GM12874 (cell line): ENCODE measurements at regions not wholly inside any gene's neighbourhood (a gene's known extent, or its start where the extent isn't known, plus 50 kb on each side); places are given as distances from the start of the nearest gene placed in this dataset.

Experiments
- TF ChIP-seq, protein P1 (sequence below): IDR thresholded peaks from 2 replicates; pipeline ENCODE4 v1.5.1; 2011; ENCODE audit warnings: low read depth, mild to moderate bottlenecking, control low read depth, low read length, moderate library complexity; ENCODE audit not compliant: insufficient read depth

DNA sequence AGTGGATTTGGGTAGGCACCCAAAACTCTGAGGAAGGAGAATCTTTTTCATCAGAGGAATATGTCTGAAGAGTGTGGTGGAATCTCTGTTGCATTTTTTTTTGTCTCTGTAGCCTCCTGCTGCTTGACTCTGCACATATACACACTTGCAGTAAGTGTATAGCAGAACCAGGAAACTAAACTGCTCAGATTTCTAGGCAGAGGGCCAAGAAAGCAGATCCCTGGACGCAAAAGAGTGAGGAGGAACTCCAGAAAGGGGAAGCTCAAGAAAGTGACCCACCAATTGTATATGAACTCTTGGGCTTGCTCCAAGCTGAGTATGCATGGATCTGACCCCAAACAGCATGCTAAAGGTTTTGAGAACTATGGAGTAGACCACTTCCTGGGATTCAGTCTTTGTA lies 181.8 kb downstream of the GADD45G start:
- TF ChIP-seq, protein P1, sequence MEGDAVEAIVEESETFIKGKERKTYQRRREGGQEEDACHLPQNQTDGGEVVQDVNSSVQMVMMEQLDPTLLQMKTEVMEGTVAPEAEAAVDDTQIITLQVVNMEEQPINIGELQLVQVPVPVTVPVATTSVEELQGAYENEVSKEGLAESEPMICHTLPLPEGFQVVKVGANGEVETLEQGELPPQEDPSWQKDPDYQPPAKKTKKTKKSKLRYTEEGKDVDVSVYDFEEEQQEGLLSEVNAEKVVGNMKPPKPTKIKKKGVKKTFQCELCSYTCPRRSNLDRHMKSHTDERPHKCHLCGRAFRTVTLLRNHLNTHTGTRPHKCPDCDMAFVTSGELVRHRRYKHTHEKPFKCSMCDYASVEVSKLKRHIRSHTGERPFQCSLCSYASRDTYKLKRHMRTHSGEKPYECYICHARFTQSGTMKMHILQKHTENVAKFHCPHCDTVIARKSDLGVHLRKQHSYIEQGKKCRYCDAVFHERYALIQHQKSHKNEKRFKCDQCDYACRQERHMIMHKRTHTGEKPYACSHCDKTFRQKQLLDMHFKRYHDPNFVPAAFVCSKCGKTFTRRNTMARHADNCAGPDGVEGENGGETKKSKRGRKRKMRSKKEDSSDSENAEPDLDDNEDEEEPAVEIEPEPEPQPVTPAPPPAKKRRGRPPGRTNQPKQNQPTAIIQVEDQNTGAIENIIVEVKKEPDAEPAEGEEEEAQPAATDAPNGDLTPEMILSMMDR: no peak

DNA sequence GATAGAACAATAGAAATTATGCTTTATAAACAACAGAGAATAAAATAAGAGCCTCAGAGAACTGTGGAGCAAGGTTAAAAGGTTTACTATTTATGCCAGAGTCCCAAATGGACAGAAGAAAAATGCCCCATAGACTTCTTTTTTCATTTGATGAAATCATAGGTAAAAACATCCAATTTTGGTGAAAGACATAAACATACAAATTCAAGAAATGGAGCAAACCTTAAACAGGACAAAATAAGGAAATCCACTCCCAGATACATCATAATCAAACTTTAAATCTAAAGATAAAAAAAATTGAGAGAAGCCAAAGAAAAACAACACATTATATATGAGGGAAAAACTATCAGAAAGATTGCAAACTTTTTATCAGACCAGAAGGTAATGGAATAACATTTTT lies 182.8 kb downstream of the GADD45G start:
- TF ChIP-seq, protein P1: no peak

DNA sequence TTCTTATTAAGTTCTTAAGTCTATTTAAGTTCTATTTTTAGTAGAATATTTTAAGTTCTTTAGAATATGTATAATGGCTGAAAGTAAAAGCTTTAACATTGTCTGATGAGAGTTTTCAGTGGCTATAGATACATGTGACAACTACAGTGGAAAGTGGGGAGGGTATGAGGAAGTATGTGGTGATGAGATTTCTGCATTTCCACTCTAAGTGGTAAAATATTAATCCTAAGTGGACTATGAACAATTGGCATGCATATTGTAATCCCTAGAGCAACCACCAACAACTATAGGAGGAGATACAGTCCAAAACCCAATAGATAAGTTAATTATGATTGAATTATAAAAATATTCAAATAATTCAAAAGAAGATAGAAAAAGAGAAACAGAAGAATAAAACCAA lies 183.6 kb downstream of the GADD45G start:
- TF ChIP-seq, protein P1: no peak

DNA sequence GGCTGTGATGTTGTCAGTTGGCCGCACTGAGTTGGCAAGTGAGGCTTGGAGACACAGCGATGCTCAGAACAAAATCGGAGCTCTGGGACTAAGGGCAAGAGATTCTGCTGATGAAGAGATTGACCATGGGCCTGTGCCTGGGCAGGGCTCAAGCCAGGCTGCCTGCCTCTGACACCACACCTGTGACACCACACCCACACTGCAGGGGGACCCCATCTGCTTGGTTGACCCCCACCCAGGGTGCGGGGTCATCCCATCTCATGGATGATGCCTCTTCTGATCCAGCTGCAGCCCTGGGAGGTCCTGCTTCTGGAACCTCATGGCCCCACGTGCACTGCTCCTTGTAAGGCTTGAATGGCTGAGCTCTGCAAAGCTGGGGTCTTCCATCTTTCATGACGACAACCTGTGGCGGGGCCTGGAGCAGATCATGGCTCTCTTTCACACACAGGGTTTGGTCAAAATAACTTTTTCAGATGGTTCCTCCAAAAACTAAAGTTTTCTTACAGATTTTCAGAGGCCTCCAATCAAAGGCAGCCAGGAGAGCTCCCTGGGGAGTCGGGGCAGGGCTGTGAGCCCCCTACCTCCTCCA lies 185.2 kb downstream of the GADD45G start:
- TF ChIP-seq, protein P1: no peak

DNA sequence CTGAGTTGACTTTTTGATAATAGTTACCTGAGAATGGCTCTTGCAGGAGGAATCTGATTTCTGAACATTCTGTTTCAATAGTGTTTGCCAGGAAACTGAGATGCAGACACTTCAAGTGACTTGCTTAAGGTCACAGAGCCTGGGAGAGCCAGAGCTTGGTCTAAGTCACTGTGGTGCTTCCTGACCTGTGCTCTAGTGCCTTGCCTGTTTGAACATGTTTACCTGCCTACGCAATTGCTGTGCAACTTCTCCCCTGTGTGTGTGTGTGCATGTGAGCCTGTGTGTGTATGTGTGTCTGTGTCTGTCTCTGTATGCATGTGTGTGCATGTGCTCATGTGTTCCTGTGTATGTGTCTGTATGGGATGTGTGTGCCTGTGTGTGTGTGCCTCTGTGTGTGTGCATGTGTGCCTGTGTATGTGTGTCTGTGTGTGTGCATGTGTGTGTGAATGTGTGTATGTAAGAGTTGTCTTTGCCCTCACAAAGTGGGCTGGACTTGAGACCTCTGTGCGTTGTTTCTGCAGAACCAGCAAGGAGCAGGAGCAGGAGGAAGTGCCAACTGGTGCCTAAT lies 185.8 kb downstream of the GADD45G start:
- TF ChIP-seq, protein P1: no peak

DNA sequence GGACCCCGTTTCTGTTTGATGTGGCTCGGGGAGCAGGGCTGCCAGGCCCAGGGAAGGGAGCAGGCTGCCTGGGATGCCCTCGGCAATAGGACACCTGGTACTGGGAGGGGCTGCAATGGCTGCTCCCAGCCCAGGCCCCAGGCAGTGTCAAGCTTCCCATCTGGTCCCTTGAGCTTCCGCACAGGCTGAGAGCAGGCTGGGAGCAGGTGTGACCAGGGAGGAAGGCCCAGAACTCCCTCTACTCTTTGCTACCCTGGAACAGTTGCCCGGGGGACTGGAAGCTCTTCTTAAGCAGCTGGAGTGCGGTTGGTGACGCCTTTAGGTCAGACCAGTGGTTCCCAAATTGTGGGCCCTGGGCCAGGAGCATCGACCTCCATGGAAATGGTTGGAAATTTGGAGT lies 186.9 kb downstream of the GADD45G start:
- TF ChIP-seq, protein P1: no peak

DNA sequence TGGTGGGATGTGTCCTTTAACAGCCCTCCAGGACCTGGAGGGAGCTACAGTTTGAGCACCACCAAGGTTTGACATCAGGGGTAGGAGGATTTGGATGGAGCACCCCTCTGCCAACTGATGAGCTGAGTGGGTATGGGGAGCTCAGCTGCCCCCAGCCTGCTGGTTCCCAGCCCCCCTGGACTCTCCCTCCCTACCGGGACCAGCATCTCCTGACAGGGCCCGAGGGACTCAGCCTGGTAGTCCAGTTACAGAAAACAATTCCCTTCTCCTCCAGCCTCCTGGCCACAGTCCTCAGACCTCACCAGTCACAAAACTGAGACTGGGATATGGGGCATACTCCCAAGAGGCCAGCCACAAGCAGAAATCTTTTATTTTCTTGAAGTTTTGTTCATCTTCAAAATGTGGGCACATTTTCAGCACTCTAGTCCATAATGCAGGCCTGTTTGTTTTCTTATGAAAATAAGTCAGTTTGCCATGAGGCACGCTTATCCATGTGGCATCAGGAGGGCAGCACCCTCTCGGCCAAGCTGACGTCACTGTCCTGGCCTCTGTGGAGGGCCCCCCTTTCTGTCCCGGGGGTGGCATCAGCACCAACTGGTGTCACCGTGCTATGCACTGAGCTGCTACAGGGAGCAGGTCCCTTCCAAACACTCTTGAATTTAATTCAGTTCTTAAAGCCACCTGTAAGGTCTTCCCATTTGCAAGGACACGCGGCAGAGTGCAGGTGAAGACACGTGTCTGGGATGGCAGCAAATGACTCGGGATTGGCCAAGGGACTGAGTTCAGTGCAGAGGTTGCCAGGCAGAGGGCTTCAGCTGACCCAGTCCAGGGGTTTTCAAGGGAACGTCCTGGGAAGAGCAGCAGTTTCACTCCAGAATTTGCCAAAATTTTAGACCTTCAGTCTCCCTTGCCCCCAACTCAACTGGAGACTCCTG lies 187.6 kb downstream of the GADD45G start:
- TF ChIP-seq, protein P1: no peak
